ENCODE measurements at regions not wholly inside any gene's neighbourhood (a gene's known extent, or its start where the extent isn't known, plus 50 kb on each side); places are given as distances from the start of the nearest gene placed in this dataset.
"Not testable (repeated sequence)": the region's sequence is repeated elsewhere in the genome, so short reads cannot be mapped to it uniquely, and the experiment has no call there.

GRCh38 chr15:53843869-53844569 lies 84.6 kb upstream of the WDR72 start:
- no peak for DNase-seq (ENCODE audit: low read depth)

DNA sequence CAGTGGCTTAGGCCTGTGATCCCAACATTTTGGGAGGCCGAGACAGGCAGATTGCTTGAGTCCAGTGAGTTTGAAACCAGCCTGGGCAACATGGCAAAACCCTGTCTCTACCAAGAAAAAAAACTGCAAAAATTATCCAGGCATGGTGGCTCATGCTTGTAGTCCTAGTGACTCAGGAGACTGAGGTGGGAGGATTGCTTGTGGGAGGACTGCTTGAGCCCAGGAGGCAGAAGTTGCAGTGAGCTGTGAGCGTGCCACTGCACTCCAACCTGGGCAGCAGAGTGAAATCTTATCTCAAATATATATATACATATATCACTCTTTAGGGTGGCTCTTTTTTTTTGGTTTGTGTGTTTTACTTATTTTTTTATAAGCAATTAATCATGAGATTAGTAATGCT lies 83.7 kb upstream of the WDR72 start:
- DNase-seq (ENCODE audit: low read depth): no peak

DNA sequence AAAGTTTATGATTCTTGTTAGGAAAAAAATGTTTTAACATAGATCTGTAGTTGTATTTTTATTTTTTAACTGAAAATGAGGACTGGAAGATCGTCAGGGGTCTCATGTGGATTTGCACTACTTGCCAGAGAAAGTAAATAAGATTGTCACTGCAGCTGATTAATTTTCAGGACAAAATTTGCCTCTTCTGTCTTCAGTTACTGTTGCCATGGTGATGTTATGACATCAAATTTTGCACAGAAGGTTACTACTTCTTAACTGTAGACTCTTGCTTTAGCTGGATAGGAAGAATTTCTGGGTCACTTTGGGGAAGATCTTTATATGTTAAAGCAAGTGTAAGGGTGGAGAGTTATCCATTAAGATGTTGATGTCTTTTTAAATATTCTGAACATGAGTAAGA lies 82.2 kb upstream of the WDR72 start:
- no peak for DNase-seq (ENCODE audit: low read depth)

DNA sequence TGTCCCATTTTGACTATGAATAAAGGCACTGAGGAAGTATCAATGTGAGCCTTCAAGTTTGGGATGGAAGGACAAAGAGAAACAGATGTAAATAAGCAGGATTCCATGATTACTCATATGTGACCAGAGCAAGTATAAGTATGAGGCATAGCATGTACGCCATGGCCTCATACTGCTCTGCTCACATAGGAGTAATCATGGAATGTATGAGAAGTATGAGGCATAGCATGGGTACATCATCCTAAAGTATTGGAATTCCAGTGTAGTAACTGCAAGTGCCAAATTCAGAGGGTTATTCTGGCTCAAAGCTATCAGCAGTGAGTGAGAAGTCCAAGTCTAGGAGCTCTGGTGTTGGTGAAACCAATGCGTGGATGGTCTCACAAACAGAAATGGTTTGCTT lies 81.2 kb upstream of the WDR72 start:
- no peak for DNase-seq (ENCODE audit: low read depth)

GRCh38 chr15:53837263-53837662 lies 77.8 kb upstream of the WDR72 start:
- DNase-seq (ENCODE audit: low read depth): no peak

DNA sequence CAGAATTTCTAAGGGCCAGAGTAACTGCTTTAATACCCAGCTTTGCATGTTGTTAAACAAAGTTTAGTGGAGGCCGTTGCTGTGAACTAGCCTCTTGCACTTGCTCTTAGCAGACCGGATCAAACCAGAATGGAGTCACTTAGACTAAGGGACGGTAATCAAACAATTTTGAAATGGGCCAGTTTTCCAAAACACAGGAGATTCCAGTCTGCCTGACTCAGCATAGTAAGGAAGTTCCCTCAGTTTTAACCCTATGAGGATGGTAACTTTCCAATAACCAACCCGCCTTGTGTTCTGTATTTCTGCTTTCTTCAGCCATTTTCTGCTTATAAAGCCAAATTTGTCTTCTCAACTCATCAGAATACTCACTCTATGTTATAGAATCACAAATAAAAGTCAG lies 77.2 kb upstream of the WDR72 start:
- DNase-seq (ENCODE audit: low read depth): no peak

- no peak for DNase-seq (ENCODE audit: low read depth)
Measured at GRCh38 chr15:53835309-53835708, 75.8 kb upstream of the WDR72 start.

DNA sequence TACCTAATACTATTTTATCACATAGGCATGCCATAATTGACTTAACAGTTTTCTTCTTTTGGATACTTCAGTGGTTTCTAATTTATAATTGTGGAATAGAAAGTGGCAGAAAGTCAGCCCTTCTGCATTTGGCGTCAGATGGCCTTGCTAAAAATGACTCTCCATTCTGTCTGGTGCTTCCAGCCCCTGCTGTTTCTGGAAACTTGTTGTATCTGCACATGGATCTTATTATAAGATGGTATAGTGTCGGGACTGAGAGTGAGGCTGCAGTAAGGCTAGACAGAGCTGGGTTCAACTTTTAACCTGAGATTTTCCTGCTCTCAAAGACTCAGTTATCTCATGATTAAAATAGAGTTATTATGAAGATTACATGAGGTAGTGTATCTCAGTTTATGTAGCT lies 74.8 kb upstream of the WDR72 start:
- no peak for DNase-seq (ENCODE audit: low read depth)

GRCh38 chr15:53833134-53833624 lies 73.7 kb upstream of the WDR72 start:
- DNase-seq (ENCODE audit: low read depth): no peak

DNA sequence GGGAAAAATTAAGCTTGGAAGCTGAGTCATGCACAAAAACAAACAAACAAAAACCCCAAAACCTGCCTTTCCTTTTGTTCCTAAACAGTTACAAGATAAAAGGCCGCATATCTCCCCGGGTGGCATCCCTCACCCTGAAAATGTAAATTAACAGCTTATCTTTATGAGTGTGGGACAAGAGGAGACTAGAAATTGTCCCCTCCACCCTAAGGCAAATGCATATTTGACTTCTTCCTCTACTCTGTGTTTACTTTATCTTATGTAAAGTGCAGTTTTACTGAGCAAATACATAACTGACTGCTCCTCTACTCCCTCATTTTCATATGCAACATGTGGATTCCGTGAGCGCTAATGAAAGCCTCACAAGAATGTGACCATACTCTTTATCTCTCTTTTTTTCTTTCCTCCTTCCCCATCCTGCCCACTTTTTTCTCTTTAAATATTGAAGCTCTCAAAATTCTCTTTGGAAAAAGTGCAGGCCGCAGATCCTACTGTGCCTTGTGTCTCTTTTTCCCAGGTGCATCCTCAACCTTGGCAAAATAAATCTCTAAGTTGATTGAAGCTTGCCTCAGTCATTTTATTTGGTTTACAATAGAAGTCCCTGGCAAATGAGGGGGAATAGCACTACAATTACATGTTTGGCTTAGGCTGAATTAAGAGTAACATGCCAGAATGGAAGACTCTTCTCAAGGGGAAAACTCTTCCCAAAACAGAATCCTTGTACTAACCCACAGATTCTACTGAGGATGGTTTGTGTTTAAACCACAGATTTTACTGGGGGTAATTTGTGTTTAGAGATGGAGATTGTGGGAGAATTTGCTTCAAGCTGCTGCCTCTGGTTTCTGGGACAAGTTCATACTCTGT lies 72.7 kb upstream of the WDR72 start:
- DNase-seq (ENCODE audit: low read depth): no peak

- DNase-seq (ENCODE audit: low read depth): no peak
Measured at GRCh38 chr15:53830707-53831386, 71.4 kb upstream of the WDR72 start.

GRCh38 chr15:53829923-53830459 lies 70.5 kb upstream of the WDR72 start:
- no peak for DNase-seq (ENCODE audit: low read depth)

GRCh38 chr15:53829471-53829870 lies 70.0 kb upstream of the WDR72 start:
- no peak for DNase-seq (ENCODE audit: low read depth)

DNA sequence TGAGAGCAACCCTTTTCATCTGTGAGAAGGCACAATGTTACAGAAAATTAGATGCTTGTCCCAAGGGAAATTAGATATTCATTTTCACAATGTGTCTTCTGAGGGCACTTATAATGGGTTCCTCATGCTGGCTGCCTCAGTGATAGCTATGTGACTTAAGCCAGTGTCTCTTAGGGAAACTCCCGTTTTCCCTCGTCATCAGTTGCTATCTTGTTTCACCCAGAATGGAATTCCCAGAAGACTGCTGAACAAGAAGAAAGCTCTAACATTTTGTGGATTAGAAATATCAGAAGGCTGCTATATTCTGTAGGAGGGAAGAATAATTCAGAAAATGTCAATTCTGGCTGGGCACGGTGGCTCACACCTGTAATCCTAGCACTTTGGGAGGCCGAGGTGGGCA lies 67.9 kb upstream of the WDR72 start:
- no peak for DNase-seq (ENCODE audit: low read depth)

- DNase-seq (ENCODE audit: low read depth): peak; percentile 1
Measured at GRCh38 chr15:53811530-53811929, 52.1 kb upstream of the WDR72 start.

DNA sequence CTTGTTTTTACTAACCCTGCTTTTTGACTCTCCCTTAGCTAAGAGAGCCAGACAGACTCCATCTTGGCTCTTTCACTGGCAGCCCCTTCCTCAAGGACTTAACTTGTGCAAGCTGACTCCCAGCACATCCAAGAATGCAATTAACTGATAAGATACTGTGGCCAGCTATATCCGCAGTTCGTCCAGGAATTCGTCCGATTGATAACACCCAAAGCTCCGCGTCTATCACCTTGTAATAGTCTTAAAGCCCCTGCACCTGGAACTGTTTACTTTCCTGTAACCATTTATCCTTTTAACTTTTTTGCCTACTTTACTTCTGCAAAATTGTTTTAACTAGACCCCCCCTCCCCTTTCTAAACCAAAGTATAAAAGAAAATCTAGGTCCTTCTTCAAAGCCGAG lies 50.8 kb upstream of the WDR72 start:
- not testable (repeated sequence) for DNase-seq (ENCODE audit: low read depth)

All from myocyte (in vitro differentiated cells).